HPDE6-E6E7 (cell line): ENCODE measurements at regions not wholly inside any gene's neighbourhood (a gene's known extent, or its start where the extent isn't known, plus 50 kb on each side); places are given as distances from the start of the nearest gene placed in this dataset.
"Not testable (repeated sequence)": the region's sequence is repeated elsewhere in the genome, so short reads cannot be mapped to it uniquely, and the experiment has no call there.

Experiments
- DNase-seq: peaks from one replicate; pipeline ENCODE4 v3.0.0; 2011; ENCODE audit warnings: missing footprints; ENCODE audit errors: extremely low spot score

GRCh38 chr1:147348592-147348991 is 106.1 kb downstream of the CHD1L start:
- not testable (repeated sequence) for DNase-seq

GRCh38 chr1:147349533-147349932 is 107.0 kb downstream of the CHD1L start:
- DNase-seq = no peak

GRCh38 chr1:147351140-147351835 is 108.8 kb downstream of the CHD1L start:
- DNase-seq = no peak

- DNase-seq = no peak
These were observed 135.1 kb downstream of the CHD1L start for GRCh38 chr1:147377263-147378246.

- no peak for DNase-seq
These were observed 137.4 kb downstream of the CHD1L start for GRCh38 chr1:147379889-147380288.

- no peak for DNase-seq
These were observed 142.3 kb downstream of the CHD1L start for GRCh38 chr1:147384804-147385203.

GRCh38 chr1:147388969-147389368 is 146.5 kb downstream of the CHD1L start:
- no peak for DNase-seq

GRCh38 chr1:147389532-147390184 is 147.2 kb downstream of the CHD1L start:
- DNase-seq = peak; percentile 45

GRCh38 chr1:147390185-147390542 is 147.7 kb downstream of the CHD1L start:
- no peak for DNase-seq

- no peak for DNase-seq
These were observed 148.6 kb downstream of the CHD1L start for GRCh38 chr1:147391114-147391513.

- DNase-seq = not testable (repeated sequence)
These were observed 138.8 kb upstream of the BCL9 start for GRCh38 chr1:147402326-147403045.

GRCh38 chr1:147404344-147404743 is 137.0 kb upstream of the BCL9 start:
- not testable (repeated sequence) for DNase-seq

- DNase-seq = no peak
These were observed 131.4 kb upstream of the BCL9 start for GRCh38 chr1:147409886-147410285.

- DNase-seq = no peak
These were observed 128.1 kb upstream of the BCL9 start for GRCh38 chr1:147413110-147413605.

- DNase-seq = no peak
These were observed 126.7 kb upstream of the BCL9 start for GRCh38 chr1:147414505-147415163.

- DNase-seq = no peak
These were observed 124.3 kb upstream of the BCL9 start for GRCh38 chr1:147417024-147417423.

- not testable (repeated sequence) for DNase-seq
These were observed 118.0 kb upstream of the BCL9 start for GRCh38 chr1:147423100-147423827.

- DNase-seq = no peak
These were observed 106.4 kb upstream of the BCL9 start for GRCh38 chr1:147434921-147435320.

GRCh38 chr1:147444381-147444780 is 96.9 kb upstream of the BCL9 start:
- DNase-seq = no peak

- DNase-seq = no peak
These were observed 89.7 kb upstream of the BCL9 start for GRCh38 chr1:147451628-147452027.
